ENCODE measurements at regions not wholly inside any gene's neighbourhood (a gene's known extent, or its start where the extent isn't known, plus 50 kb on each side); places are given as distances from the start of the nearest gene placed in this dataset.

GRCh38 chr6:71496722-71497033 lies 208.1 kb downstream of the OGFRL1 start:
- no peak overlapping the region for H3K27ac ChIP-seq
- H3K4me3 ChIP-seq: no peak overlapping the region
- intact Hi-C loops (cut with DNase I; ENCODE audit: low total_unique reads): no loop called here

DNA sequence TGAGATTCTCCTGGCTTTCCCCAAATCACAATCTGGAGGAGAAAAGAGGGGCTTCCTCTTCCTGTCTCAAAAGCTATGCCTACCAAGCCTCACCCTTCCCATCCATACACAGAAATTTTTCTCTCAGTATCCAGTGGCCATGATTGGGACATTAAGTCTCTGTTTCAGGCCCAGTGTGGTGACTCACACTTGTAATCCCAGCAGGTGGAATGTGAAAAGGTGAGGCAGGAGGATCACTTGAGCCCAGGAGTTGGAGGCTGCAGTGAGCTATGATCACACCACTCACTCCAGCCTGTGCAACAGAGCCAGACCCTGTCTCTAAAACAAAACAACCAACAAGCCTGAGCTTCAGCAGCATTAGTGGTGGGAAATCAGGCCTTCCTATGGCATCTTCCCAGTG lies 210.0 kb downstream of the OGFRL1 start:
- DNase-seq (ENCODE audit: low spot score in 2 of 2): no peak
- Histone ChIP-seq H3K4me1 (no peaks in the 10 kb centered on the region), H3K9me3 (no peaks in the 10 kb centered on the region), H3K27me3 (no peaks in the 10 kb centered on the region), H3K4me3 (no peak overlapping the region), H3K36me3 (no peaks in the 10 kb centered on the region), H3K27ac (no peak overlapping the region)
- intact Hi-C loops (cut with DNase I; ENCODE audit: low total_unique reads): no loop called here
- TF ChIP-seq POLR2AphosphoS5 (IDR thresholded peaks at IDR 0.05) (no peak), POLR2A (IDR thresholded peaks at IDR 0.05) (no peak), CTCF (IDR thresholded peaks at IDR 0.05) (no peak)

More at GRCh38 chr6:71496722-71497033, 208.1 kb downstream of the OGFRL1 start:
- H3K4me1 ChIP-seq: no peaks in the 10 kb centered on the region
- H3K36me3 ChIP-seq: no peaks in the 10 kb centered on the region
- H3K9me3 ChIP-seq: no peaks in the 10 kb centered on the region
- TF ChIP-seq POLR2A (IDR thresholded peaks at IDR 0.05) (no peak), CTCF (IDR thresholded peaks at IDR 0.05) (no peak), POLR2AphosphoS5 (IDR thresholded peaks at IDR 0.05) (no peak)
- no peak for DNase-seq (ENCODE audit: low spot score in 2 of 2)
- no peaks in the 10 kb centered on the region for H3K27me3 ChIP-seq

DNA sequence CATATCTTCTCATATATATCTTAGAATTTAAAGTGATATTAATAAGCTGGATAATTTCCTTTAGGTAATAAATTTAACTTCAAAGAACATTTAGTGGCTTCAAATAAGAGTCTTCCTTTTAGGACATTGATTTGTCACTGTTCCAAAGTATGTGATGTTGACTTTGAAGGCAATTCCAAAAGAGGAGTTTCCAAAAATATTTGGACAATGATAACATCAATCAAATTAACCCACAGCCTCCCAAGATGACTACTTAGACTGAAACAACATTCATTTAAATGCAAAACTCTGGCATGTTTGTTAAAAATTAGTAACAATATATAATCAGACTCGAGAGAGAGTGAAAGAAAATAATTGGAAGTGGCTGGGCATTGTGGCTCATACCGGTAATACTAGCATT lies 211.1 kb downstream of the OGFRL1 start:
- Histone ChIP-seq H3K9me3 (no peaks in the 10 kb centered on the region), H3K4me1 (no peaks in the 10 kb centered on the region), H3K27ac (no peak overlapping the region), H3K36me3 (no peaks in the 10 kb centered on the region), H3K27me3 (no peaks in the 10 kb centered on the region), H3K4me3 (no peak overlapping the region)
- TF ChIP-seq POLR2AphosphoS5 (IDR thresholded peaks at IDR 0.05) (no peak), CTCF (IDR thresholded peaks at IDR 0.05) (no peak), POLR2A (IDR thresholded peaks at IDR 0.05) (no peak)
- intact Hi-C loops (cut with DNase I; ENCODE audit: low total_unique reads): no loop called here
- no peak for DNase-seq (ENCODE audit: low spot score in 2 of 2)

DNA sequence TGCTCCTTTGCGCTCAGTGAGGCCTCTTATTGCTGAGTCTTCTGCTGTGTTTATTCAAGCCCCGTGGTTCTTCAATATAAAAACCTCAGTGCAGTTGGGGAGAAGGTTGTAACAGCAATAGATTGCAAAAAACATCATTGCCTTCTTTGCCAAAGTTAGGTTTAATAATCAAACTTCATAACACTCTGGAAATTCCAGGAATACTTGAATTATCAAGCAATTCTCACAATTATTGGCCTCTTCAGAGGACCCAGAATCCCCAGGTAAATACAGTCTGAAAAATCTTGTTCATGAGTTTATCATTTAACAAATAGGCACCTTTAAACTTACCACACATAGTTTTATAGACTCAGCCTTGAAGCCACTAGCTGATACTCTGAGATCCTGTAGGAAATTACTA lies 213.6 kb downstream of the OGFRL1 start:
- H3K36me3 ChIP-seq: no peaks in the 10 kb centered on the region
- no peaks in the 10 kb centered on the region for H3K27me3 ChIP-seq
- no peak for DNase-seq (ENCODE audit: low spot score in 2 of 2)
- TF ChIP-seq POLR2A (IDR thresholded peaks at IDR 0.05): no peak
- no peak for TF ChIP-seq CTCF (IDR thresholded peaks at IDR 0.05)
- no peak for TF ChIP-seq POLR2AphosphoS5 (IDR thresholded peaks at IDR 0.05)
- no peaks in the 10 kb centered on the region for H3K9me3 ChIP-seq
- intact Hi-C loops (cut with DNase I; ENCODE audit: low total_unique reads): no loop called here
- H3K4me1 ChIP-seq: no peaks in the 10 kb centered on the region
- no peak overlapping the region for H3K27ac ChIP-seq
- no peak overlapping the region for H3K4me3 ChIP-seq

DNA sequence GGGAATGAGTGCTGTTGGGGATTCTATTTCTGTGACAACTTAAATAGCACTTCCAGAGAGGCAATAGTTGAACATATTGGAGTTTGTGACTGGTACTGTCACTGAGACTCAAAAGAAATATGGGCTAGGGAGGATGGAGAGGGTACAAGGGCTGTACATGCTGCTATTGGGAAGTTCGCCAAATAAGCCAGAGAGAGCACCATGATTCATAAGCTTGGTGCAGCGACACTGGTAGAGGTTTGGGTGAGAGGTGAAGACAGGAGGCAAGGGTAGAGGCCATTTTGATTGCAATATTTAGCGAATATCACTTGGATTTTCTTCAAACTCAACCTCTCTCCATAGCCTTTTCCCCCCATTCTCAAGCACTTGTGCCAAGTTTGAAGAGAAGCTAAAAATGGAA lies 214.3 kb downstream of the OGFRL1 start:
- Histone ChIP-seq H3K9me3 (no peaks in the 10 kb centered on the region), H3K27ac (no peak overlapping the region), H3K4me1 (no peaks in the 10 kb centered on the region), H3K36me3 (no peaks in the 10 kb centered on the region), H3K4me3 (no peak overlapping the region), H3K27me3 (no peaks in the 10 kb centered on the region)
- TF ChIP-seq POLR2AphosphoS5 (IDR thresholded peaks at IDR 0.05) (no peak), CTCF (IDR thresholded peaks at IDR 0.05) (no peak), POLR2A (IDR thresholded peaks at IDR 0.05) (no peak)
- intact Hi-C loops (cut with DNase I; ENCODE audit: low total_unique reads): no loop called here
- DNase-seq (ENCODE audit: low spot score in 2 of 2): no peak

Data from breast epithelium (tissue), 4 donors.